HG03095 (cell line): ENCODE measurements at regions not wholly inside any gene's neighbourhood (a gene's known extent, or its start where the extent isn't known, plus 50 kb on each side); places are given as distances from the start of the nearest gene placed in this dataset.
A peak's percentile ranks its signal among the peaks of the same experiment; 100 is the strongest.
"Not testable (repeated sequence)": the region's sequence is repeated elsewhere in the genome, so short reads cannot be mapped to it uniquely, and the experiment has no call there.

Experiments
- ATAC-seq: cut with Tn5 transposase; IDR thresholded peaks from one replicate; pipeline ENCODE4 v1.9.1; 2021; ENCODE audit warnings: moderate library complexity; ENCODE audit not compliant: unreplicated experiment

DNA sequence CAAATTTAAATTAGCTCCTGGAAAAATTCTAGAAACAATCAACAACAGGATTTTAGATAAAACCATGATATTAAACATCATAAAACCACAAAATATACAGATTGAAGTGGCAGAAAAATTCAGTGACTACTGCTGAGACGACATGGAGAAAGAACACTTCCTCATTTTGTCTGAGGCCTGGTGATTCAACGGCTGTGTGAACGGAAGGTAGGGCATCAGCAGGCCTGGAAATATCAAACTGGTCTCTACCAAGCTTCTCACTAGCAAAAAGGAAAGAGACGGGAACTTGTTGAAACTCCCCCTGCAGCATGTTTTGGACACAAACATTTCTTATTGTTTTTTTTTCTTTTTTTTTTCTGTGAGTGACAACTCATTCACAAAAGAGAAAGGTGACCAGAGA lies 58.0 kb upstream of the AHI1 start:
- no peak for ATAC-seq

DNA sequence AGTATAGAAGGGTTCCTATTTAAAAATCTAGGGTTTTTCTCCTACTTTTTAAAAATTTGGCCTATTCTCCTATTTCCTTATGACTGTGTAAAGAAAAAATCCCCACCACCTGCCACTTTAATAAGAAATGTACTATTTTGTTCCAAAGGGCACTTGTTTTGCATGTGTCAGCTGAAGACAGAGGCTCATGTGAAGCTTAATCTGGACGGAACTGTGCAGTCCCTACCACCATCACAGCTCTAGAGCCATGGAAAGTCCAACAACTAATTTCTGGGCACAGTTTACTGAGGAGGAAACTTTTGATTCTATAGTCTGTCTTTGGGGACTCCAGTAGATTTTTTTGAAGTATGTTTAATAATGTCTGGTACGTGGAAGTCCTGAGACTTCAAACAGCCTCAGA lies 60.0 kb upstream of the AHI1 start:
- no peak for ATAC-seq

DNA sequence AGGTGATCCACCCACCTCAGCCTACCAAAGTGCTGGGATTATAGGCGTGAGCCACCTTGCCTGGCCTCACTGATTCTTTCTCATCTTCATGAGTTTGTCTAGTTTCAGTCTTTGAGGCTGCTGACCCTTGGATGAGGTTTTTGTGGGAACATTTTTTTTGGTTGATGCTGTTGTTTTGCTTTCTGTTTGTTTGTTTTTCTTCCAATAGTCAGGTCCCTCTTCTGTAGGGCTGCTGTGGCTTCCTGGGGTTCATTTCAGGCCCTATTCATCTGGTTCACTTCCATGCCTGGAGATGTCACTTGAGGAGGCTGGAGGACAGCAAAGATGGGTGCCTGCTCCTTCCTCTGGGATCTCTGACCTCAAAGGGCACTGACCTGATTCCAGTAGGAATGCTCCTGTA lies 68.1 kb upstream of the AHI1 start:
- not testable (repeated sequence) for ATAC-seq

- ATAC-seq = no peak
Observed at GRCh38 chr6:135566311-135567068, 69.0 kb upstream of the AHI1 start.

DNA sequence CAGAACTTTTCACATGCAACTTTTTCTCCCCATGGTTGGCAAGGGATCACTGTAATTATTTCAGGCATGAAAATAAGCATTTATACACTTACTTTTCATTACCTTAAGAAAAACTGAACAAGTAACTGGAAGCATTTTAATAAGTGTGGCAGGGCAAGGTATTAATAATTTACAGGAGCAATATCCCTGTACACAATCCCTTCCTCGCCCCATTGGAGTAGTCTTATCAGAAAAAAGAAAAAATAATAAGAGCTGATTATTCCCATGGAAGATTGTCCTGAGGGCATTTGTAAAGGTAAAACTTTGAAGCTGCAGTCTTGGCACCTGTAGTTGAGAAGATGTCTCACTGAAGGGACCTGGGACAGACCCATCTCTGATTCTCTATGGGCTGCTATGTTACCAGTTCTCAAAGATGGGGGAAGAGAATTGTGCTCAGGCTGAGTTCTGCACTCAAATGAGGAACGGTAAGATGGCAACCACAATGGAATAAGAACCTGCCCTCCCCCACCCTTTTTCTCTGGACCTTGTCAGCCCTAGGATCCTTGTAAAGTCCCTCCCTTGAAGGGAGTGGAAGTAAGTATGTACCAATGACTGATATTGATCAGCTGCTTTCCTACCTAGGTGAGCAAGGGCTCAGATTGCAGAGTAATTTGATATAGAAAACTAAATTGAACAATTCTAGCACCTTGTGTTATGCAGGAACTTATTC lies 70.0 kb upstream of the AHI1 start:
- ATAC-seq = no peak

DNA sequence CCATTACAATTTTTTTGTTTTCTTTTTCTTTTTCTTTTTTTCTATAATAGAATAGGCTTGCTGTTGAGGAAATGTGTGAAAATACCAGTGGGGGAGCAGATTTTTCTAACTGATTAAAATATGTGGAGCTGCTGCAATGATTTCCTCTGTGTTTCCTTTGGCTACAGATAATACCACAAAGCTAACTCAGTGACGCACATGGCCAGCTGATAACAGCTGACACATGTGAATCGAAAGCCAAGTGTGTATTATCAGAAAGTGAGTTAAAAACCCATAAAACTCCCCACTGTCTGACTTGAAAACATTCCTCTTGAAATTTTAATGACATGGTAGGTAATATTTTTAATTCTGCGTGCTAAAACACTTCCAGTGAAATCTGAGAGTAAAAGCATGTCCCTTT lies 70.8 kb upstream of the AHI1 start:
- ATAC-seq = peak; percentile 55

- no peak for ATAC-seq
Observed at GRCh38 chr6:135572051-135572450, 74.5 kb upstream of the AHI1 start.

DNA sequence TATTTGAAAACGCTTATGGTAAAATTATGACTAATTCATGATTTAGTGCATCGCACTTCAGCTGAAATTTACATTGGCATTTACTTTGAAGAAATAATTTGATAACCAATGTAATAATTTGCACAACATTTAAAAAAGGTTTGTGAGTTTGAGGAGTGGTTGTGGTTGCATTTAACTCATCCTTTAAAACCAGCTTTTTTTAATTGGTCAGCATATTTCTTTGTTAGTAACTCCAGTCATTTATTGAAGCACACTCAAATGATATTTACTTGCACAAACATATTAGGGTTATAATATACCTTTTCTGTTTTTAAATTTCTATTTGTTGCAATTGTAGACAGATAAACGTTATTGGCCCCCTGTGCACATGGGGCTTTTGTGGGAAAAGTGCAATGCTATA lies 78.1 kb upstream of the AHI1 start:
- no peak for ATAC-seq

- ATAC-seq = no peak
Observed at GRCh38 chr6:135576055-135576454, 78.5 kb upstream of the AHI1 start.

GRCh38 chr6:135577059-135577538 lies 79.6 kb upstream of the AHI1 start:
- ATAC-seq = peak; percentile 94

GRCh38 chr6:135578976-135579375 lies 81.4 kb upstream of the AHI1 start:
- ATAC-seq = no peak

DNA sequence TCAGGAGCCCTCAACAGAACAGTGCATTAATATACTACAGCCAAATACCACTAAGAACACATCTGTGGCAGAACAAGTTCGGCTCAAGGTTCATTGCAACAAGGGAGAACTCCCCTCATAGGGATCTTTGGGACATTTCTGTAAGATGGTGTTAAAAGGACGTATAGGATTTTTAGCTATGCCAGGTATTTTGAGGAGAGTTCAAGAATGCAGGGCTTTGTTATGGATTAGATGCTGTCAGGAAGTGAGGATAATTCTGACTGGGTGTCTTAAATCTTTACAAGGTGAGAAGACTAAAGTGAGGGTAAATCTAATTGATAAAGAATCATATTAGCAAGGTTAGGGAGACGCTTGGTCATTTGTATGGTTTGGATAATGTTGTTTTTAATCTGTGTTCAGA lies 83.7 kb upstream of the AHI1 start:
- no peak for ATAC-seq

DNA sequence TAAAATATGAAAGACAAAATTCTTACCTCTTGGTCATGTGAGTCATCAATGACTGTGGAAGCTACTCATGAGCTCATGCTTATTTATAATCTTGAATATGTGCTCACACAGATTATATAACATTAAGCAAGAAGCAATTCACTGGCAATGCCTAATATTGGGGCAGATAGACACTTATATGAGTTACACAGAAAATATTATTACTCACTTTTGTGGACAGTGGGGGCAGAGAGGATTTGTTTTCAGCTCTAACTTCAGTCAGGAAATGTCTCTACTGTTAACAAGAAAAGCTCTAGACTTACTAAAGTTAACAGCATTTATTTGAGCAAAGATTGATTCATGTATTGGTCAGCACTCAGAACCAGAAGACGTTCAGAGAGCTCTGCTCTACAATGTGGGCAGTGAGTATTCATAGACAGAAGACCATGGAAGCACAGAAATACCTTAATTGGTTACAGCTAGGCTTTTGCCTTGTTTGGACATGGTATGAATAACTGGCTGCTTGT lies 85.8 kb upstream of the AHI1 start:
- ATAC-seq = no peak

DNA sequence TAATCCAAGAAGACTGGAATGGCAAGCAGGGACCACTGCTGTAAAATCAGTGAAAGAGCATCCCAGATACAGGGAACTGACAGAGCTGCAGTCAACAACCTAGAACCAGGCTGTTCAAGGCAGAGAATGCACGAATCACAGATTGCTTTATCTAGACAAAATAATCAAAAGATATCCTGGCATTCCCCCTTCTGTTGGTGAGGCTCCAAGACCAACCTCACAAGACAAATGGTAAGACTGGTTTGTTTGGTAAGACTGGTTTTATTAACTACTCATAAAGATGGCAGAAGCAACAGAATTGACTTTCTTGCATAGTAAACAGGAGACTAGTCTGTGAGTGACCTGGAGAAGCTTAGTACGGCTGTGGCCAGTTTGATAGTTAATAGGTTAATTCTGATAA lies 88.8 kb upstream of the AHI1 start:
- ATAC-seq = no peak

- ATAC-seq = no peak
Observed at GRCh38 chr6:135586844-135587243, 89.3 kb upstream of the AHI1 start.

DNA sequence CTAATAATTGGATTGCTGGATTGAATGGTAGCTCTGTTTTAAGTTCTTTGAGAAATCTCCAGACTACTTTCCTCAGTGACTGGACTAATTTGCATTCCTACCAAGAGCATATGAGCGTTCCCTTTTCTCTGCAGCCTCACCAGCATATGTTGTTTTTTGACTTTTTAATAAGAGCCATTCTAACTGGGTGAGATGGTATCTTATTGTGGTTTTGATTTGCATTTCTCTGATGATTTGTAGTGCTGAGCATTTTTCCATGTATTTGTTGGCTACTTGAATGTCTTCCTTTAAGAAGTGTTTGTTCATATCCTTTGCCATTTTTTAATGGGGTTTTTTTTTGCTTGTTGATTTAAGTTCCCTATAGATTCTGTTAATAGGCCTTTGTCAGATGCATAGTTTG lies 94.7 kb upstream of the AHI1 start:
- ATAC-seq = no peak

- ATAC-seq = no peak
Observed at GRCh38 chr6:135594000-135594399, 96.5 kb upstream of the AHI1 start.

- ATAC-seq = no peak
Observed at GRCh38 chr6:135600086-135600702, 102.7 kb upstream of the AHI1 start.

DNA sequence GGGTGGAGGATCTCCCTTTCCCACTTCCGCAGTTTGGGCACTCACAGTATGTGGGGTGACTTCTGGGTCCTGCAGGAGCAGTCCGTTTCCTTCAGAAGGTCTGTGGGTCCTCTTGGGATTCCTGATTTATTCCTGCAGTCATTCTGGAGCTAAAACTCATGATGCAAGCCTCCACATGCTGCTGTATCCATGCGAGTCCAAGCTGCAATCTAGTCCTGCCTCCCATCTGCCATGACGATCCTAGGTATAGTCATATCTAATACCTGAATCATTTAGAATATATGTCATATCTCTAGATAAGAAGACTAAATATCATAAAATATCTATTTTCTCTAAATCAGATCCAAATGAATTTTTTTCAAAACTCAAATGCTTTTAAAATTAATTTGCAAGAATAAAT lies 103.4 kb upstream of the AHI1 start:
- no peak for ATAC-seq

DNA sequence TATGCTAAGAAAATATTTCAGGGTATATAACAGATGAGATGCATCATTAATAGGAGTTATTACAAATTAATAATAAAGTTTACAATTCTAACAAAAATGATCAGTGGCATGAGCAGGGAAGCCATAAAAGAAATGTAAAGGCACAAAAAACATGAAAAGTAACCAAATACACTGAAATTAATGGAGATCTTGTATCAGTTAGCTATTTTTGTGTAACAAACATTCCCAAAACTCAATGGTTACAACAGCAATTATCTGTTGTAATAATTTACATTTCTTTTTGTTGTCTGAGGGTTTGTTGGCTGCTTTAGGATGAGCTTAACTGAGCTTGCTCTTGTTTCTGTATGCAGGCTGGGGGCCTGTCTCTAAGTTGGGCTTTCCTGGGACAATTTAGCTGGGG lies 104.3 kb upstream of the AHI1 start:
- ATAC-seq = no peak

DNA sequence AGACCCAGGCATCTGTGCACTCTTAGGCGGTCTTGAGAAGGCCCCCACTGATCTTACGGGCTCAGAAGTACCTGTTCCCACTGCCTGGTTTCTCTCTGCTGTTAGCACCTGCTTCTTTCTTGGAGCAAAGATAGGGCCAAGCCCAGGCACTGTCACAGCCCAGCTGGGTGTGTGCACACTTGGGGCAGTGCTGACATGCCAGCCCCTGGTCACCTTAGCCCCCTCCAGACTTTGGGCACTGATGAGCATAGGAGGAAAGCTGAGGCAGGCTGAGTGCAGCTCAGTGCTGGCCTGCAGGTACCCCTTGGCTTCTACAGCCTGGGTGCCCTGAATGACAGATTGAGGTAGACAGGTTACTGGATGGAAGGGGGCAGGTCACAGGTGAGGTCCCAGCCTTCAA lies 105.7 kb upstream of the AHI1 start:
- no peak for ATAC-seq
